Keratinocyte (primary cell): ENCODE measurements at regions not wholly inside any gene's neighbourhood (a gene's known extent, or its start where the extent isn't known, plus 50 kb on each side); places are given as distances from the start of the nearest gene placed in this dataset.

Experiments used
- EZH2 ChIP-seq: IDR thresholded peaks from one replicate; pipeline ENCODE4 v1.6.1; 2012; ENCODE audit warnings: inconsistent platforms, mild to moderate bottlenecking, low read length, moderate library complexity
- TF ChIP-seq, protein P1 (sequence below), 3 experiments: IDR thresholded peaks in 1 of 3; conservative IDR thresholded peaks in 1 of 3; optimal IDR thresholded peaks in 1 of 3; 2 replicates in 2 of 3; 3 replicates in 1 of 3; pipeline versions ENCODE3 to v1.5.1; 2011; ENCODE audit warnings: low read length in 3 of 3, mild to moderate bottlenecking in 3 of 3, moderate library complexity in 2 of 3, control low read depth in 1 of 3, inconsistent platforms in 1 of 3; ENCODE audit not compliant: insufficient read depth in 2 of 3; ENCODE audit errors: extremely low read depth in 1 of 3

DNA sequence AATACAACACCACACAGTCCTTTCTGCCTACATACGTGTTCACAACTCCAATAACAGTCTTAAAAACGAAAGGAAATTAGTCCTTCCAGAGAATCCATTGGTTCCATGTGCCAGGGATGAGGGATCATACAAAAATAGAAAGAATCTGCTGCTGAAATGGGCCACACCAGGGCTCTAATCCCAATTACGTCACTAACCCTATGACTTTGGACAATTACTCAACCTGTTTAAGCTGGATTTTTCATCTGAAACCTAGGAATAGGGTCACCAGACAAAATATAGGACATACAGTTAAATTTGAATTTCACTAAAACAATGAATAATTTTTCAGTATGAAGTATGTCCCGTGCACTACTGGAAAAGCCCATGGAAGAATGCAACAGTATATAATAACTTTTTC lies 264.7 kb downstream of the YTHDC2 start:
- TF ChIP-seq, protein P1, sequence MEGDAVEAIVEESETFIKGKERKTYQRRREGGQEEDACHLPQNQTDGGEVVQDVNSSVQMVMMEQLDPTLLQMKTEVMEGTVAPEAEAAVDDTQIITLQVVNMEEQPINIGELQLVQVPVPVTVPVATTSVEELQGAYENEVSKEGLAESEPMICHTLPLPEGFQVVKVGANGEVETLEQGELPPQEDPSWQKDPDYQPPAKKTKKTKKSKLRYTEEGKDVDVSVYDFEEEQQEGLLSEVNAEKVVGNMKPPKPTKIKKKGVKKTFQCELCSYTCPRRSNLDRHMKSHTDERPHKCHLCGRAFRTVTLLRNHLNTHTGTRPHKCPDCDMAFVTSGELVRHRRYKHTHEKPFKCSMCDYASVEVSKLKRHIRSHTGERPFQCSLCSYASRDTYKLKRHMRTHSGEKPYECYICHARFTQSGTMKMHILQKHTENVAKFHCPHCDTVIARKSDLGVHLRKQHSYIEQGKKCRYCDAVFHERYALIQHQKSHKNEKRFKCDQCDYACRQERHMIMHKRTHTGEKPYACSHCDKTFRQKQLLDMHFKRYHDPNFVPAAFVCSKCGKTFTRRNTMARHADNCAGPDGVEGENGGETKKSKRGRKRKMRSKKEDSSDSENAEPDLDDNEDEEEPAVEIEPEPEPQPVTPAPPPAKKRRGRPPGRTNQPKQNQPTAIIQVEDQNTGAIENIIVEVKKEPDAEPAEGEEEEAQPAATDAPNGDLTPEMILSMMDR (optimal IDR thresholded peaks at IDR 0.05 in 1 of 3, IDR thresholded peaks at IDR 0.05 in 1 of 3, conservative IDR thresholded peaks at IDR 0.05 in 1 of 3; ENCODE audit: extremely low read depth in 1 of 3, insufficient read depth in 2 of 3, low read length in 3 of 3): no peak
- TF ChIP-seq EZH2: no peak
